HepG2 (cell line): ENCODE measurements at regions not wholly inside any gene's neighbourhood (a gene's known extent, or its start where the extent isn't known, plus 50 kb on each side); places are given as distances from the start of the nearest gene placed in this dataset.

Source experiments
- CHD4 ChIP-seq: fragments of 200-600 bp; sonication (generic); IDR thresholded peaks from 2 replicates; pipeline ENCODE4 v1.7.0; 2017; ENCODE audit warnings: mild to moderate bottlenecking, low read length, borderline replicate concordance
- ELF4 ChIP-seq: sonication (generic); formaldehyde crosslinking; IDR thresholded peaks from 2 replicates; pipeline ENCODE4 v1.5.0; 2020; ENCODE audit warnings: missing genetic modification reagents, mild to moderate bottlenecking, moderate library complexity, borderline replicate concordance
- FOXA3 ChIP-seq: IDR thresholded peaks from 2 replicates; pipeline ENCODE4 v1.6.1; 2016; ENCODE audit warnings: missing genetic modification reagents, missing compliant biosample characterization
- NFYB ChIP-seq: sonication (generic); formaldehyde crosslinking; IDR thresholded peaks from 2 replicates; pipeline ENCODE4 v1.4.0; 2020; ENCODE audit warnings: missing genetic modification reagents
- POLR2A ChIP-seq, 2 experiments: IDR thresholded peaks; 2 replicates each; pipeline ENCODE4 v1.6.1; 2011; ENCODE audit warnings: low read depth in 2 of 2, low read length in 2 of 2, mild to moderate bottlenecking in 1 of 2, moderate library complexity in 1 of 2; ENCODE audit not compliant: insufficient read depth in 1 of 2
- SMARCE1 ChIP-seq: fragments of 450-650 bp; IDR thresholded peaks from 2 replicates; pipeline ENCODE4 v1.6.1; 2017; ENCODE audit warnings: borderline replicate concordance
- ZNF274 ChIP-seq: sonication (generic); formaldehyde crosslinking; IDR thresholded peaks from 2 replicates; pipeline ENCODE4 v1.5.1; 2020; ENCODE audit warnings: mild to moderate bottlenecking, missing genetic modification reagents
- ZNF883 ChIP-seq: sonication (generic); formaldehyde crosslinking; IDR thresholded peaks from 2 replicates; pipeline ENCODE4 v1.5.1; 2020; ENCODE audit warnings: mild to moderate bottlenecking, missing genetic modification reagents; ENCODE audit errors: not compliant biosample characterization
- TF ChIP-seq, protein P1 (sequence below): sonication (generic); formaldehyde crosslinking; IDR thresholded peaks from 2 replicates; pipeline ENCODE4 v1.5.0; 2020; ENCODE audit warnings: mild to moderate bottlenecking, missing genetic modification reagents, moderate library complexity
- TF ChIP-seq, protein P2 (sequence below): sonication (generic); formaldehyde crosslinking; IDR thresholded peaks from 2 replicates; pipeline ENCODE4 v1.5.0; 2020; ENCODE audit warnings: missing genetic modification reagents
- TF ChIP-seq, protein P3 (sequence below): sonication (generic); formaldehyde crosslinking; IDR thresholded peaks from 2 replicates; pipeline ENCODE4 v1.5.0; 2020; ENCODE audit warnings: missing genetic modification reagents, mild to moderate bottlenecking, borderline replicate concordance
- TF ChIP-seq, protein P4 (sequence below): sonication (generic); formaldehyde crosslinking; IDR thresholded peaks from 2 replicates; pipeline ENCODE4 v1.5.0; 2020; ENCODE audit warnings: missing genetic modification reagents
- TF ChIP-seq, protein P5 (sequence below): sonication (generic); formaldehyde crosslinking; conservative IDR thresholded peaks from 2 replicates; pipeline ENCODE4 v1.4.0; 2020; ENCODE audit warnings: missing genetic modification reagents

DNA sequence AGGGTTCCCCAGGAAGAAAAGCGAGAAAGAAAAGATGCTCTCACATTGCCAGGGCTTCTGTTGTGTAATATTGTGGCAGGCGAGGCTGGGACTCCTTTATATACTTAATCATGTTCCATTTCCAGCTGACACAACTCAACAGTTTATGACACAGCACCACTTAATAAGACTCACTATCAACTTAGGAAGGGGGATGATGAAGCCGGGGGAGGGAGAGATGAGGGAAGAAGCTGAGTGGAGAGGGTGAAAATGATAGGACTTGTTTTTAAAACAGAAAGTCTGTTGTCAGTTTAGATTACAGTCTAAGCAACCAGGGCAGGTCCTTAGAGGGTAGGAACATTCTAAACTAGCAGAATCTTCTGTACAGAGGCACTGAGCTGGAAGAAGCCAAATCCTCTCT, 397.0 kb downstream of the NXPE2 start:
- no peak for TF ChIP-seq ZNF274 (CRISPR knock-in tag)
- no peak for TF ChIP-seq FOXA3 (CRISPR knock-in tag)
- TF ChIP-seq, protein P1, sequence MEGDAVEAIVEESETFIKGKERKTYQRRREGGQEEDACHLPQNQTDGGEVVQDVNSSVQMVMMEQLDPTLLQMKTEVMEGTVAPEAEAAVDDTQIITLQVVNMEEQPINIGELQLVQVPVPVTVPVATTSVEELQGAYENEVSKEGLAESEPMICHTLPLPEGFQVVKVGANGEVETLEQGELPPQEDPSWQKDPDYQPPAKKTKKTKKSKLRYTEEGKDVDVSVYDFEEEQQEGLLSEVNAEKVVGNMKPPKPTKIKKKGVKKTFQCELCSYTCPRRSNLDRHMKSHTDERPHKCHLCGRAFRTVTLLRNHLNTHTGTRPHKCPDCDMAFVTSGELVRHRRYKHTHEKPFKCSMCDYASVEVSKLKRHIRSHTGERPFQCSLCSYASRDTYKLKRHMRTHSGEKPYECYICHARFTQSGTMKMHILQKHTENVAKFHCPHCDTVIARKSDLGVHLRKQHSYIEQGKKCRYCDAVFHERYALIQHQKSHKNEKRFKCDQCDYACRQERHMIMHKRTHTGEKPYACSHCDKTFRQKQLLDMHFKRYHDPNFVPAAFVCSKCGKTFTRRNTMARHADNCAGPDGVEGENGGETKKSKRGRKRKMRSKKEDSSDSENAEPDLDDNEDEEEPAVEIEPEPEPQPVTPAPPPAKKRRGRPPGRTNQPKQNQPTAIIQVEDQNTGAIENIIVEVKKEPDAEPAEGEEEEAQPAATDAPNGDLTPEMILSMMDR (CRISPR knock-in tag): no peak
- no peak for TF ChIP-seq ZNF883 (CRISPR knock-in tag)
- TF ChIP-seq, protein P2, sequence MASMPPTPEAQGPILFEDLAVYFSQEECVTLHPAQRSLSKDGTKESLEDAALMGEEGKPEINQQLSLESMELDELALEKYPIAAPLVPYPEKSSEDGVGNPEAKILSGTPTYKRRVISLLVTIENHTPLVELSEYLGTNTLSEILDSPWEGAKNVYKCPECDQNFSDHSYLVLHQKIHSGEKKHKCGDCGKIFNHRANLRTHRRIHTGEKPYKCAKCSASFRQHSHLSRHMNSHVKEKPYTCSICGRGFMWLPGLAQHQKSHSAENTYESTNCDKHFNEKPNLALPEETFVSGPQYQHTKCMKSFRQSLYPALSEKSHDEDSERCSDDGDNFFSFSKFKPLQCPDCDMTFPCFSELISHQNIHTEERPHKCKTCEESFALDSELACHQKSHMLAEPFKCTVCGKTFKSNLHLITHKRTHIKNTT (CRISPR knock-in tag): no peak
- TF ChIP-seq, protein P3, sequence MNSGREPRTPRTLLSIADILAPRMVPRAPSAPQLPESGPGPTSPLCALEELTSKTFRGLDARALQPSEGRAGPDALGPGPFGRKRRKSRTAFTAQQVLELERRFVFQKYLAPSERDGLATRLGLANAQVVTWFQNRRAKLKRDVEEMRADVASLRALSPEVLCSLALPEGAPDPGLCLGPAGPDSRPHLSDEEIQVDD (CRISPR knock-in tag): no peak
- TF ChIP-seq ELF4 (CRISPR knock-in tag): no peak
- TF ChIP-seq, protein P4, sequence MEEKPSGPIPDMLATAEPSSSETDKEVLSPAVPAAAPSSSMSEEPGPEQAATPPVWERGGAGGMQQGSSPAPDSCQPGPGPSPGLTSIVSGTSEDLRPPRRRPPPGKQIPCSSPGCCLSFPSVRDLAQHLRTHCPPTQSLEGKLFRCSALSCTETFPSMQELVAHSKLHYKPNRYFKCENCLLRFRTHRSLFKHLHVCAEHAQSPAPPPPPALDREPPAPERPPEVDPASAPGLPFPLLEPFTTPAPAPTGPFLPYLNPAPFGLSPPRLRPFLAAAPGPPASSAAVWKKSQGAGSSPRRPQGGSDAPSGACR (CRISPR knock-in tag): no peak
- TF ChIP-seq CHD4: no peak
- TF ChIP-seq, protein P5, sequence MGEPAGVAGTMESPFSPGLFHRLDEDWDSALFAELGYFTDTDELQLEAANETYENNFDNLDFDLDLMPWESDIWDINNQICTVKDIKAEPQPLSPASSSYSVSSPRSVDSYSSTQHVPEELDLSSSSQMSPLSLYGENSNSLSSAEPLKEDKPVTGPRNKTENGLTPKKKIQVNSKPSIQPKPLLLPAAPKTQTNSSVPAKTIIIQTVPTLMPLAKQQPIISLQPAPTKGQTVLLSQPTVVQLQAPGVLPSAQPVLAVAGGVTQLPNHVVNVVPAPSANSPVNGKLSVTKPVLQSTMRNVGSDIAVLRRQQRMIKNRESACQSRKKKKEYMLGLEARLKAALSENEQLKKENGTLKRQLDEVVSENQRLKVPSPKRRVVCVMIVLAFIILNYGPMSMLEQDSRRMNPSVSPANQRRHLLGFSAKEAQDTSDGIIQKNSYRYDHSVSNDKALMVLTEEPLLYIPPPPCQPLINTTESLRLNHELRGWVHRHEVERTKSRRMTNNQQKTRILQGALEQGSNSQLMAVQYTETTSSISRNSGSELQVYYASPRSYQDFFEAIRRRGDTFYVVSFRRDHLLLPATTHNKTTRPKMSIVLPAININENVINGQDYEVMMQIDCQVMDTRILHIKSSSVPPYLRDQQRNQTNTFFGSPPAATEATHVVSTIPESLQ (CRISPR knock-in tag): no peak
- TF ChIP-seq NFYB: no peak
- TF ChIP-seq SMARCE1: no peak
- TF ChIP-seq POLR2A (IDR thresholded peaks at IDR 0.05; ENCODE audit: insufficient read depth in 1 of 2, low read depth in 2 of 2, low read length in 2 of 2): no peak
